DND-41 (cell line): ENCODE measurements at regions not wholly inside any gene's neighbourhood (a gene's known extent, or its start where the extent isn't known, plus 50 kb on each side); places are given as distances from the start of the nearest gene placed in this dataset.

ENCODE experiments used
- ATAC-seq: fragments of 200-7000 bp; cut with Tn5 transposase; 3 replicates; pipeline ENCODE4 v1.9.1; 2021; ENCODE audit warnings: low read depth; ENCODE audit not compliant: insufficient read depth
- DNase-seq: peaks from one replicate; pipeline ENCODE4 v3.0.0-alpha.2; 2020
- H2AFZ ChIP-seq: 2 replicates; pipeline ENCODE4 v1.6.0; 2012; ENCODE audit warnings: low read depth, low read length
- H3K27ac ChIP-seq: 2 replicates; pipeline ENCODE4 v1.5.1; 2012; ENCODE audit warnings: low read length, inconsistent platforms
- H3K27me3 ChIP-seq: fragments of 200-600 bp; sonication (generic); 2 replicates; pipeline ENCODE4 v1.6.0; 2012; ENCODE audit warnings: low read length, mild to moderate bottlenecking, inconsistent platforms; ENCODE audit not compliant: insufficient read depth, poor library complexity
- H3K36me3 ChIP-seq: 2 replicates; pipeline ENCODE4 v1.5.1; 2012; ENCODE audit warnings: low read length, inconsistent platforms; ENCODE audit not compliant: insufficient read depth
- H3K4me1 ChIP-seq: 2 replicates; pipeline ENCODE4 v1.5.1; 2012; ENCODE audit warnings: mild to moderate bottlenecking, low read length; ENCODE audit not compliant: insufficient read depth
- H3K4me2 ChIP-seq: 2 replicates; pipeline ENCODE4 v1.6.0; 2012; ENCODE audit warnings: mild to moderate bottlenecking, moderate library complexity, low read length, inconsistent platforms; ENCODE audit not compliant: insufficient read depth
- H3K4me3 ChIP-seq, 2 experiments: fragments of 200-600 bp in 1 of 2; shearing (Covaris generic) in 1 of 2; 2 replicates each; pipeline ENCODE4 v1.5.1; 2012 to 2016; ENCODE audit warnings: inconsistent platforms in 2 of 2, low read length in 2 of 2, mild to moderate bottlenecking in 2 of 2, low read depth in 1 of 2, moderate library complexity in 1 of 2
- H3K79me2 ChIP-seq: 2 replicates; pipeline ENCODE4 v1.6.0; 2012; ENCODE audit warnings: low read length, inconsistent platforms; ENCODE audit not compliant: insufficient read depth
- H3K9ac ChIP-seq: 2 replicates; pipeline ENCODE4 v1.6.0; 2012; ENCODE audit warnings: low read depth, mild to moderate bottlenecking, inconsistent platforms, low read length, moderate library complexity
- H3K9me3 ChIP-seq: 2 replicates; pipeline ENCODE4 v1.5.1; 2012; ENCODE audit warnings: low read length, moderate library complexity, mild to moderate bottlenecking, inconsistent platforms; ENCODE audit not compliant: insufficient read depth, severe bottlenecking
- H4K20me1 ChIP-seq: 2 replicates; pipeline ENCODE4 v1.6.0; 2012; ENCODE audit warnings: low read length; ENCODE audit not compliant: insufficient read depth
- CTCF ChIP-seq: IDR thresholded peaks from 2 replicates; pipeline ENCODE4 v1.5.1; 2012; ENCODE audit warnings: borderline replicate concordance, low read length, moderate library complexity, mild to moderate bottlenecking; ENCODE audit not compliant: poor library complexity, severe bottlenecking; ENCODE audit errors: extremely low read depth
- EZH2 ChIP-seq: IDR thresholded peaks from 3 replicates; pipeline ENCODE4 v1.6.1; 2012; ENCODE audit warnings: borderline replicate concordance, low read depth, mild to moderate bottlenecking, moderate library complexity, low read length, inconsistent platforms; ENCODE audit not compliant: severe bottlenecking

GRCh38 chr7:96784597-96784996, 75.0 kb upstream of the SEM1 start:
- Histone ChIP-seq H3K4me1 (no peaks in the 10 kb centered on the region), H3K79me2 (no peaks in the 10 kb centered on the region), H3K27me3 (no peaks in the 10 kb centered on the region), H2AFZ (no peak overlapping the region), H3K36me3 (no peaks in the 10 kb centered on the region), H4K20me1 (no peaks in the 10 kb centered on the region), H3K4me2 (no peak overlapping the region), H3K9ac (no peak overlapping the region), H3K27ac (no peak overlapping the region), H3K9me3 (no peaks in the 10 kb centered on the region), H3K4me3 (no peak overlapping the region)
- DNase-seq (no peak), ATAC-seq (no peak)
- TF ChIP-seq EZH2 (no peak), CTCF (no peak)

GRCh38 chr7:96786261-96786997, 76.8 kb upstream of the SEM1 start:
- Histone ChIP-seq H2AFZ (no peak overlapping the region), H3K27ac (no peak overlapping the region), H4K20me1 (no peaks in the 10 kb centered on the region), H3K4me1 (no peaks in the 10 kb centered on the region), H3K27me3 (no peaks in the 10 kb centered on the region), H3K4me2 (no peak overlapping the region), H3K79me2 (no peaks in the 10 kb centered on the region), H3K9ac (no peak overlapping the region), H3K36me3 (no peaks in the 10 kb centered on the region), H3K9me3 (no peaks in the 10 kb centered on the region), H3K4me3 (no peak overlapping the region)
- no peak for TF ChIP-seq EZH2
- TF ChIP-seq CTCF = no peak
- ATAC-seq (no peak), DNase-seq (no peak)

GRCh38 chr7:96786998-96787395, 77.4 kb upstream of the SEM1 start:
- TF ChIP-seq EZH2 (no peak), CTCF (no peak)
- Histone ChIP-seq H3K36me3 (no peaks in the 10 kb centered on the region), H3K27ac (no peak overlapping the region), H3K9me3 (no peaks in the 10 kb centered on the region), H3K4me3 (no peak overlapping the region), H3K79me2 (no peaks in the 10 kb centered on the region), H3K27me3 (no peaks in the 10 kb centered on the region), H3K4me1 (no peaks in the 10 kb centered on the region), H3K4me2 (no peak overlapping the region), H3K9ac (no peak overlapping the region), H4K20me1 (no peaks in the 10 kb centered on the region), H2AFZ (no peak overlapping the region)
- no peak for ATAC-seq
- DNase-seq = no peak
